Epithelial cell of proximal tubule (primary cell): ENCODE measurements at regions not wholly inside any gene's neighbourhood (a gene's known extent, or its start where the extent isn't known, plus 50 kb on each side); places are given as distances from the start of the nearest gene placed in this dataset.
A peak's percentile ranks its signal among the peaks of the same experiment; 100 is the strongest.
"Not testable (repeated sequence)": the region's sequence is repeated elsewhere in the genome, so short reads cannot be mapped to it uniquely, and the experiment has no call there.

ENCODE experiments used
- DNase-seq: peaks from one replicate; pipeline ENCODE4 v3.0.0-alpha.2; 2011; ENCODE audit warnings: low read depth
- H3K4me3 ChIP-seq: 2 replicates; pipeline ENCODE4 v1.5.1; 2011; ENCODE audit warnings: low read depth, mild to moderate bottlenecking, low read length
- CTCF ChIP-seq: conservative IDR thresholded peaks from 2 replicates; pipeline ENCODE4 v1.5.1; 2012; ENCODE audit warnings: low read depth, mild to moderate bottlenecking, low read length

GRCh38 chr12:93989949-93990348, 158.4 kb upstream of the PLXNC1 start:
- no peak for TF ChIP-seq CTCF
- no peak overlapping the region for H3K4me3 ChIP-seq
- no peak for DNase-seq

GRCh38 chr12:93990832-93991803, 157.3 kb upstream of the PLXNC1 start:
- no peak overlapping the region for H3K4me3 ChIP-seq
- peak; percentile 55 for TF ChIP-seq CTCF
- DNase-seq = no peak

- TF ChIP-seq CTCF = no peak
- no peak for DNase-seq
Measured at GRCh38 chr12:93991829-93992461, 156.4 kb upstream of the PLXNC1 start.

GRCh38 chr12:93994721-93995120, 153.7 kb upstream of the PLXNC1 start:
- no peak overlapping the region for H3K4me3 ChIP-seq
- no peak for DNase-seq
- TF ChIP-seq CTCF = no peak

More at GRCh38 chr12:93991829-93992461, 156.4 kb upstream of the PLXNC1 start:
- no peak overlapping the region for H3K4me3 ChIP-seq

GRCh38 chr12:93996321-93996720, 152.1 kb upstream of the PLXNC1 start:
- DNase-seq = no peak
- TF ChIP-seq CTCF = no peak
- H3K4me3 ChIP-seq = no peak overlapping the region

GRCh38 chr12:94001691-94002090, 146.7 kb upstream of the PLXNC1 start:
- no peak overlapping the region for H3K4me3 ChIP-seq
- TF ChIP-seq CTCF = no peak
- no peak for DNase-seq

- not testable (repeated sequence) for DNase-seq, H3K4me3 ChIP-seq
Measured at GRCh38 chr12:94002925-94003324, 145.5 kb upstream of the PLXNC1 start.

GRCh38 chr12:94007833-94008232, 140.5 kb upstream of the PLXNC1 start:
- not testable (repeated sequence) for DNase-seq, H3K4me3 ChIP-seq
